HK-2 (cell line): ENCODE measurements at regions not wholly inside any gene's neighbourhood (a gene's known extent, or its start where the extent isn't known, plus 50 kb on each side); places are given as distances from the start of the nearest gene placed in this dataset.
"Not testable (repeated sequence)": the region's sequence is repeated elsewhere in the genome, so short reads cannot be mapped to it uniquely, and the experiment has no call there.

Experiments used
- DNase-seq: peaks from one replicate; pipeline ENCODE4 v3.0.0-alpha.2; 2018; ENCODE audit not compliant: unreplicated experiment

DNA sequence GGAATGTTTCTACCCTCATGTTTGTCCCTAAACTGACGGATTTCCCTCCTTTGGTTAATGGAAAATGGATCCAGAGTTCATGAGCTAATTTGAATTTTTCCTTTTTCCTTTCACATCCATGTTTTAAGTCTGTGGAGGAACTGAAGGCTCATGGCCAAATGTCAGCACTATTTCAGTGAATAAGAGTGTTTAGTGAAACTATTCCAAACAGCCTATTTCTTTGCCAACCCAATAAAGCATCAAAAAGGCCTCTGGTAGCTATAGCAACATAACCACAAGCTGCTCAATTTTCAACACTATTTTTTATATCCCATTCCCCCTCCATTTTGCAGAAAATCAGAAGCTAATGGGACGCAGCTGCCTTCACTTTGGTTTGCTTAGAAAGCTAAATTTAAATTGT is 1454.1 kb downstream of the GATA3 start:
- no peak for DNase-seq

DNA sequence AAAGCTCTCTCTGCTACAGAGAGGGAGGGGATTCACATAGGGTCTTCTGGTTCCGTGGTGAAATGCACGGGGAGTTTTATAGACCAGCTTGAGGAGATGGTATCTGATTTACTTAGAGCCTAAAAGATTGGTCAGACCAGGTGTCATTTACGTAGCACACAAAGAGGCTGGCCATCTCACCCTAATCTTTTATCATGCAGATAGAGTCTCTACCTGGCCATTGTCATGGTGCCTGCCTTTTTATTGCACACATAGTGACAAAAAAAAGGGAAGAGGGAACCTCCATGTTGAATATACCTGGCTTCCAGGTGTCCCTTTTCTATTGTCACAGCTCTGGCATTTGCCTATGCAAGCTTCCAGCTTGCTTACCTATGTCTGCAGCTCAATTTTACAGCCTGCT is 1456.1 kb downstream of the GATA3 start:
- no peak for DNase-seq

DNA sequence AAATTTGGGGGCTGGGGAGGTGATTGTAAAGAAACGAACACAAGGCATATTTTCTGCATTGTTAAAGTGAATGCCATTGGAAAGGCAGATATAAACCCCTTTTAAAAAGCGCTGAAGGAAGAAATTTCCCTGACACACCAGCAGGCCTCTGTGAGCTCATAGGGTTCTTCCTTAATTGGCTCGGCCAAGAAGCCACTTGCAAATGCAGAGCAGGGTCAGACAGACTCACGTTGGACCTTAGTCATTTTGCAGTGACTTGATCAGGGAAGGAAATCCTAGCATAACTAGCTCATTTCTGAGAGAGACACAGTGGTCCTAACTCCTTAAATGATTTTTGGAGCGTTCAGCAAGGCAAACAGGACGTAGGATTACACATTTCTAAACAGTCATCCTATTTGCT is 1461.4 kb downstream of the GATA3 start:
- no peak for DNase-seq

DNA sequence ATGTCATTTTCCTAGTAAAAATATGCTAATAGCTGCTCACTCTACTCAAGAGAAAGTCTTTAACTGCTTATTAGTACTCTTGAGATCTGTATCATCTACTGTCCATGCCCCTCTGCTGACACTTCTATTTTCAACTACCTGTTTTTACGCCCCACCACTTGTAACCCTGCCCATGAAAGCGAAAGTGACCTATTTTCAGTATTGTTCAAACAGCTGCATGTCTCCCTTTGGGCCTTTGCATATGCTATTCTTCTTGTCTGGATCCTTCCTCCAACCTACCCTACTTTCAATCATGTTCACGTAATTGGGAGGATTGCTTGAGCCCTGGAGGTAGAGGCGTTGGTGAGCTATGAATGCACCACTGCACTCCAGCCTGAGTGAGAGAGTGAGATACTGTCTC is 1481.3 kb downstream of the GATA3 start:
- no peak for DNase-seq

DNA sequence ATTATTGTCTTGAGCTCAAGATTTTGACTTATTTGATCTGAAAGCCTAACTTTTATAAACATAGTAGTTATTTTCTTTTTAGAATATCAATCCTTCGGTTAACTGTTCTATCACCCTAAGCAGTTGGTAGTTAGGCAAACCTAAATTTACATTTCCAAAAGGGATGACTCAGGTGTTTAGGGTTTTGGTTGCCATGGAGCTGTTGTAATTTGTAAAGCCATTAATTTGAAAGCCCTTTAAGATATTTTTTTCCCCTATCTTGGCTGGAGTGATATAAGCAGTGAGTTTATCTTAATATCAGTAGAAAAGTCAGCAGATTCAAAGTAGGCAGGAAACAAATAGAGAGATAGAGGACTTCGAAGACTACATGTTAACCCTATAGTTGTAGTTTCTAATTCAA is 1472.6 kb upstream of the CELF2 start:
- DNase-seq = no peak

DNA sequence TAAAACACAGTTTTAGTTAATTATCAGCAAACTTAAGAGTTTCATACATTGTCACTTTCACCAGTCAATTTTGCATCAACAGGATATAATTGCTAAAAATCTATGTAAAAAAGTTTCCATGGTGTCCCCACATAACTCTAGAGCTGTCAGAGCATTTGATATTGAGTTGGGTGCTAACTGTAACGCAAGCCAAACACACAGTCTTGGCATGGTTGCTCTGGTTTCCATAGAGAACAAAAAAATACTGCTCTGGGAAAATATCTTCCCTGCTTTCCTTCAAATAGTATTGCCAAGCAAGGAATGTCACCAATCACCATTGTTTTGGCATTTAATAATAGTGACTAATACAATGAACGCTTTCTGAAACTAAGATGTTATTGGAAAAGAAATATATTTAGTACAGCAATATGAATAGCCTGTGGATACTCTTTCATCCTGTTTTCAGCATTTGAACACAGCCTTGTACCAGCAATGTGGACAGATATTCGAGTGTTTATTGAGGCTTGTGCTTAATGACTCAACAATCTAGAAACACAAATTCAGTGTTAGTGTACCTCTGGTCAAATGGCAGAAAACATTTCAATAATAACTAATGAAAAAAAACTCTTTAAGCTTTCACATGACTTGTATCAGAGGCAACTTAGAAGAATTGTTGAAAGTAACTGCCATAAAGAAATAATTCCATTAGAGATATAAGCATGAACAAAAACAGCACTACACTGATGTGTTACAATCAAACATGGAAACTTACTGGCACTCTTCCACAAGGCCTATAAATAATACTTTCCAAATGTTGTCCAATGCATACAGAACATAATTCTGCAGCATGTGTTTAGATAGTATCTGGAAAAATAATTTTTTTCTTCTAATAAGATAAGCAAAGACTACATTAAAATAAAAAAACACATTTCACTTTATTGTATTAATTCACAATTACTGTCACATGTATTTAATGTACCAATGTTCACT is 1469.5 kb upstream of the CELF2 start:
- no peak for DNase-seq

DNA sequence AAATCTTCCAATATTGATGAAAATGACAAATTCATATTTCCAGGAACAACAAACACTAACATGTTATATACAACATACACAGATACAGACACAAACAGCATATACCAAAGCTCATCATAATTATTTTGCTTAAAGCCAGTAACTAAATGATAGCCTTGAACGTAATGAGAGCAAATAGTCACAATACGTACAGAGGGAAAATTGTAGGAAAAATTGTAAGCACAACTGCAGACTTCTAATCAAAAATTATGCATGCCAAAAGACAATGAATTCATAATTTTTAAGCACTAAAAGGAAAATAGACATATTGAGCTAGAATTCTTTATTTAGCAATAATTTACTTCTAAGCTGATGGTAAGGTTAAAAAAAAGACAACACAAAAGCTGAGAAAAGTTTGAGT is 1466.9 kb upstream of the CELF2 start:
- no peak for DNase-seq

DNA sequence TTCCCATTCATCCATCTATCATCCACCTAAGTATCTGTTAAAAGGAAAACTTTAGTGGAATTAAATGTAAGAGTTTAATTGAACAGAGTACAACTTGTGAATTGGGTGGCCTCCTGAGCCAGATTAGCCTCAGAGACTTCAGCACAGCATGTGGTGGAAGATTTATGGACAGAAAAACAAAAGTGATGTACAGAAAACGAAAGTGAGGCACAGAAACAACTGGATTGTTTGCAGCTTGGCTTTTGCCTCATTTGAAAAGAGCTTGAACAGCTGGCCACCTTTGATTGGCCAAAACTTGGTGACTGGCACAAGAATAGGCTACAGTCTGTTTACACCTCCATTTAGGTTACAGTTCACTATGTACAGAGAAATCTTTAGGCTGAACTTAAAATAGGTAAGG is 1463.4 kb upstream of the CELF2 start:
- DNase-seq = no peak

DNA sequence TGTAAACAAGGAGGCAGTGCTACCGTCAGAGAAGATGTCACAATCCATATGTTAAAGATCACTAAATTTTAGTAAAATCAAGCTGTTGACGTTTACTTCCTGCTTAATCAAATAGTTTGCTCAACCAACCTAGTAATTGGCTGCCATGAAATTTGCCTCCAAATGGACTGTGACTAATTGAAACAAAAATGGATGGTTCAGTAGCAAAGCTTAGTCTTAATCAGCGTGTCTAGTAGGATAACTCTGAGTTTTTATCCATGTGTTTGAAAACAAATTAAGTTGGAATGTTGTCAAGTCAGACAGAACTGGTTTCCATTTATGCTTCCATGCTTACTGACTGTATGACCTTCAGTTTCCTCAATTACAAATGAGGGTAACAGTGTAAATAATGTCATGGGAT is 1456.7 kb upstream of the CELF2 start:
- no peak for DNase-seq

DNA sequence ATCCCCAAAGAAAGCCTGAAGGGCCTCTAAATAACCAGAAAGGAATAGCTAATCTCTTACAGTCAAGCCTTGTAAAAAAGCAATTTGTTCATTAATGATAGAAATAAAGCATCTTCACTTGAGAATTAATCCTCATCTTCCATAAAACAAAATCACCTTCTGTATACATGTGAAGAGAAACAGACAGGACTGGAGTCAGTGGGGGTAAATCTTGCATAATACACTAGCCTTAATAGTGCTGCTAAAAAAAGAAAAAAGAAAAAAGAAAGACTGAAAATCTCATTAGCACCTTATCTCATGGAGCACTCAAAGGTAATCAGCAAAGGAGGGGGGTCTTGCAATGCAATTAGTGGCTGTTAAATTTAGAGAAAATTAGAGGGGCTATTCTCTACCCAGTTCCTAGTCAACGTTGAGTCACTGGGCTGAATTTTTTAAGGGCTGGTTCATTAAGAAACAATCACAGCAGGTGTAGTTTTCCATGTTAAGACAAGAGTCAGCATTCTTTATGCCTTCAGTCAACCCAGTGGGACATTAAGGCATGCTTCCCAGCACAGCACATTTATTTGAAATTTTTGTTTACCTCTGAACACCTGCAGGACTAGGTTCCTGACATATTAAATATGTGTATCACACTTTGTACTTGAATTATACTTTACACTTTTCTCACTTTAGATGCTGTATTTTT is 1455.7 kb upstream of the CELF2 start:
- DNase-seq = no peak

DNA sequence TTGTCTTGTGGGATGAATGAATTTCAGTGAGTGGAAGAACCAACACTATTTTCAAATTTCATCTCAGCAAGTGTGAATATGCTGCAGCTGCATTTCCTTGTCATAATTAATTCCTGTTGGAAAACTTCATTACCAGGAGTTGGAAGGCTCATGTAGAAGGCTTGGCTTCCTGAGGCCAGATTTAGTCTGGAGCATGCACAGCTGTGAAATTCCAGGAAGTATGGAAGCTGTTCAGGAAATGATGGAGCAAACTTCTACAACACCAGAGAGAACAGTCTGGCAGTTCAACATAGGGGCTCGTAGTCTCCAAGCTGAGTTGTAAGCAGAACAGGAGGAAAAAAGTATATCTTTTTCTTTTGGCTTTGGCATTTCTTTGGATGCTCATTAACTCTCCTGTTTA is 1439.9 kb upstream of the CELF2 start:
- no peak for DNase-seq

DNA sequence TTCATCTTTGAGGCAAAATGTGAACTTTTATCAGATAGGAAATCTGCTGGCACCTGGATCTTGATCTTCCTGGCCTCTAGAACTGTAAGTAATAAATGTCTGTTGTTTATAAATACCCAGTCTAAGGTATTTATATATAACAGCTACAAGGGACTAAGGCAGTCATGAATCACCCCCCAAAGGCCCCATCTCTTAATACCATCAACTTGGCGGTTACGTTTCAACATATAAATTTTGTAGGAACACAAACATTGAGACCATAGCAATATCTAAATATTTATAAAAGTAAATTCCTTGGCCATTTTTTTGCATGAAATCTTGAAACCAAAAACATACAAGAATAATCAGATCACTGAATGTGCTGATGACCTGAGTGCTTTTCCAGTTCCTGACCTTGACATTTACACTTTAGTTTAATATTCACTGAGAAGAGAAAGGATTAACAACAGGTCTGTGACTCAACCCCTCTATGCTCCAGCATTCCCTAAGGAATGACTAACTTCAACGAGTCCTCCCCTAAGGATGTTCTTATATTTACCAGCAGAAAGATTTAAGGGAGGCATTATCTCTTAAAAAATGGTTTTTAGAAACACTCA is 1438.5 kb upstream of the CELF2 start:
- DNase-seq = no peak

DNA sequence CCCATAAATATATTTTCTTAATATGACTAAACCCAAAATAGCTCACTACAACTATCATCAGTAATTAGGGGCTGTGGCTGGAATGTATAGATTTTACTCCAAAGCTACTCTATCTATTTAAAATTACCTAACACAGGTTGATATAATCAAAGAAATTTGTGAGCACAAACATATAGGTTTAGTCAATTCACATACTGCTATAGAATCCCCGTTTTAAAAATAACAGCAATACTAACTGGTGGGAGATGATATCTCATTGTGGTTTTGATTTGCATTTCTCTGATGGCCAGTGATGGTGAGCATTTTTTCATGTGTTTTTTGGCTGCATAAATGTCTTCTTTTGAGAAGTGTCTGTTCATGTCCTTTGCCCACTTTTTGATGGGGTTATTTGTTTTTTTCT is 1434.9 kb upstream of the CELF2 start:
- DNase-seq = not testable (repeated sequence)

DNA sequence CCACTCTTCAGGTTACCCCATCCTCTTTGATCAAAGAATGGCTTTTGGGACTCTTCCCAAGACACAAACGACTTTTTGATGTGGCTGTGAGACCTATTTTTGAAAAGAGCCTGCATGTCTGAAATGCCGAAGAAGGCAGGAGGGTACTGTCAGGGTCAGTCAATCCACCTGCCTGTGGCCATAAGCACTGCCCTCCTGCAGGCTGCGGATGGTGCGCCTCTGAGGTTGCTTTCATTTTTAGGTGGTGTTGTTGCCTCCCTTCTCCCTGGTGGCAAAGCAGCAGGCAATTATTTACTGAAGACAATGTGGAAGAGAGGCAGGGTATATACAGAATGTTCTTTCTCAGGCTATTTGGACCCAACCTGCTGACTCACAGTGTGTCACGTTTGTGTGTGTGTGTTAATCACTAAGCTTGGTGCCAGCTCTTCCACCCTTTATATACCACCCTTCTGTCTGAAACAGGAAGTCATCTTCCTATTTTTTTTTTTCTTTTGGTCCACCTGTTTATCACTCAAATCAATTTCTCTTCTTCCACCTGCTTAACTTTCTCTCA is 1421.2 kb upstream of the CELF2 start:
- no peak for DNase-seq

DNA sequence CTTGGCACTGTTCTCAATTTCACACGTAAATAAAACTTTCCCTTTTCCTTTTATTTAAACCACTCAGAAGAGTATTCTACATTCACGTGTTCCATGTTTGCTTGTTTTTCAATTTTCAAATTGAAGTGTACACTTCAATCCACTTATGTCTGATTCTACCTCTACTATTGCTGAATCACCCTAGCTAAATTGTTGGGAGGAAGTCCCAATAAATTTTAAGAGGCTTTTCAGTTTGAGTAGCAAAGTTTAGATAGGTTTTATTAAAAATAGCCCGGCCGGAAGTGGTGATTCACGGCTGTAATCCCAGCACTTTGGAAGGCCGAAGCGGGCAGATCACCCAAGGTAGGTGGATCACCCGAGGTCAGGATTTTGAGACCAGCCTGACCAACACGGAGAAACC is 1414.7 kb upstream of the CELF2 start:
- no peak for DNase-seq

DNA sequence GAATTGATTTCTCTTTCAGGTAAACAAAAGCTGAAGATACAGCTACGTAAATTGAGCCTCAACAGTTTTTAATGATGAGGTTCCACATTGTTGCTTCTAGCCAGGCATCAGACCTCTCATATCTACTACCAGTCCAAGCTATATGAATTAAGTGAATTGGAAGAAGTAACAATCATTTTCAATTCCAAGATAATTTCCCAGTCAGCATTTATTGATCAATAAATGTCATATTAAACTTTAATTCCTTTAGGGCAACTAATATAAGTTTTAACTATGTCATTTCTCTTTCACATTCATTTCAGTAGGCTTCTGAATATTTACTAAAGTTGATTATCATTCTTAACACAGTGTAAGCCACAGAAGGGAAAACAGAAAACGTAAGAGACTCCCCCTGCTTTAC is 1413.7 kb upstream of the CELF2 start:
- DNase-seq = no peak

DNA sequence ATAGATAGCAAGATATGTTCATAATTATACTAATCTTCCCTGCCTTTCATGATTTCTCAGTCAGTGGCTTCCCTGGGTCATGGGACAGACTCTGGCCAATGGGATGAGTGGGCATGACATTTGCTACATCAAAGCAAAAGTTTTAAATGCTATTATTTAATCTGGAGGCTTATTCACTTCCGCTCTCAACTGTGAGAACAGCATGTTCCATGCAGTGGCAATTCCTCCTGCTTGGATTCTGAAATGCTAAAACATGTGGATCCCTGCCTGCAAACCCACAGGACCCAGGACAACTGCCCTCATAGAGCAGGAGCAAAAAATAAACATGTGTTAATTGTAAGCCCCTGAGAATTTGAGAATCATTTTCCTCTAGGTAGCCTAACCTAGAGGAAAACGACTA is 1412.4 kb upstream of the CELF2 start:
- DNase-seq = no peak

DNA sequence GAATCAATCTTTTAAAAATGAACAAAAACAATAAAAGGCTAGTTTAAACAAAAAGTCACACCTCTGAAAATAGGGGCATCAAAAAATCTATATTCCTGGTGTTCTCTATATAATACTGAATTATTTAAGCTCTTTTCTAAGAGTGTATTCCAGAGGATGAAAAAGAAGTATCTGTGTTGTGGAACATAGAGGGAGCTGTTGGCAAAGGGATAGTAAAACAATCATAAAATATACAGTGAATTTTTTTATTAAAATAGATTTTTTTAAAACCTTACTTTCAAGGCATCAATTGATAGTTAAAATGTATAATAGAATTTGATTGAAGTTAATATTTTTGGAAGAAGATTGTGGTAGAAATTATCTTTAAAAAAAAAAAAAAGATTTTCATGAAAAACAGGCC is 1409.1 kb upstream of the CELF2 start:
- no peak for DNase-seq

DNA sequence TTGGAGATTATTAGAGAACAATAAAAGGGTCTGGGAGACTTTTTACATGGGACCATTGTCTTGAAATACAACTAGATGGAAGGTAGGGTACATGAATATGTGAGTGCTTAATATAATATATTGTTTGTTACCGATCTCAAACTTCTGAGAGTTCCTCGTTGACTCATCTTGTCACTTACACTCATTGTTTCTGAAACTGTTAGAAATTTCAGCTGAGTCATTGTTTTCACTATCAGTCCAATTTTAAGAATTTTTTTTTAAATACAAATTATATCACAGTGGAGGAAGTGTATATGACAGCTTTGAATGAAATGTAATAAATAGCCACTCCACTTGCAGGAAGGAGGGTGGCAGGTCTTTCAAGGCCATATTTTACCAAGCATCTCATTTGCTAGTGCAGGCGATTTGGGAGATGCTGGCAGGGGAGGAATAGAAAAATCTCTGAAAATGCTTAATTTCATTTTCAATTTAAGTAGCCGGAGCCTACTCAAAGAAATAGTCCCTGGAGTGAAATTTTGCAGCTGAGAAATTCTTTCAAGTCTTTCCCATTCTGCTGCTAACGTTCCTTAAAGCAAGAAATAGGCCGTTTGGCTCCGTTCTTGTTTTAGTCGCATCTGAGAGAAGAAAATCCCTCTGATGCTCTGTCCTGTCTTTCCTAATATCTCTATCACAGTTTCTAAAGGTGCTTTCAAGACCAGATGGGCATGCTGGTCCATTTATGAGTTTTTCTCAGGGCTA is 1404.2 kb upstream of the CELF2 start:
- DNase-seq = no peak

DNA sequence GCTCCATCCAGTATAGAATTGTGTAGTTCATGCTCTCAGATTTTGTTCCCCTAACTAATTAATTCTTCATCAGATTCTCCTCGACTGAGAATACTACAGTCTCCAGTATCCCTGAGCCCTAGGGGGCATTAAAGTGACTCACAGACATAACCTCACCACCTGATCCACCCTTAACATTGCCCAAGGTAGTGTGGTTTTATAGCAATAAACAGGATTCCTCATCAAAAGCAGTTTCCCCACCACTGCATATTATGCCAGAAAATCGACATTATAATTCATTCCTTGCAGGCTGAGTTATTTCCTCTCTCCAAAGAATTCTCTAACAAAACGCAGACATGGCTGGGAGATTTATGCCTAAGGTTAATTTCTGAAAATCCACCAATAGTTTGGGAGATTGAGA is 1402.5 kb upstream of the CELF2 start:
- no peak for DNase-seq

DNA sequence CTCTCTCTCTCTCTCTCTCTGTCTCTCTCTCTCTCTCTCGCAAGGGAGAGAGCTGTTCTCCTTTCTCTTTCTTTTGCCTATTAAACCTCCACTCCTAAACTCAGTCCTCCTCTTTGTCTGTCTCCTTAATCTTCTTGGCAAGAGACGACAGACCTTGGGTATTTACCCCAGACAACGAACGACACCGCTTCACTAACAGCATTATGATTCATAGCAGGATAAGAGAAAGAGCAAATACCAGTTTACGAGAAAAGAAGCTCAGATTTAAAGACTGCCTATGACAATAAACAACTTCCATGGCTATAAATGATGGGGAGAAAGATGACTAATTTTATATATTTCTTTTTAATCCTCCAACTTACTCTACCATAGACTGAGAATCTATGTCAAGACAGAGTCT is 1396.5 kb upstream of the CELF2 start:
- DNase-seq = no peak

DNA sequence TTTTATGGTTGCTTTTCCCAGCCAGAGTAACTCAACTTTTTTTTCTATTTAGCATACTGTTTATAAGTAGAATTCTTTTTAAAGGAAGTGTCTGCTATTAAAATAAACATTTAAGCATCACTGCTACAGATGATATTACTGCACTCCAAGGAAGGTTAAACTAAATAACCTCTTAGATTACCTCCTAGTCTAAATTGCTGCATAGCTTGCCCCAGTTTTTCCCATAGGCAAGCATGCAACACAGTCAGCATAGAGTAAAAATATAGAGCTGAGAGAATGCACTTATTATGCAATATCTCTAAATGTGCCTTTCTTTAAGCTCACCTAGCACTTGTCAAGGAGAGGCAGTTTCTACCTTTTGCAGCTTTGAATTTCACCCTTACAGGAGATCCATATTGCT is 1392.4 kb upstream of the CELF2 start:
- DNase-seq = no peak
